NCI-H2171 treated with DMSO at 0.1 percent for 48 hours (cell line): ENCODE measurements at regions not wholly inside any gene's neighbourhood (a gene's known extent, or its start where the extent isn't known, plus 50 kb on each side); places are given as distances from the start of the nearest gene placed in this dataset.

ENCODE experiments used
- DNase-seq: peaks from one replicate; lab custom pipeline; 2025; lab: John Stamatoyannopoulos, UW

GRCh38 chr5:164818445-164818844 lies 1313.0 kb downstream of the MAT2B start:
- DNase-seq = no peak

GRCh38 chr5:164824671-164825070 lies 1319.3 kb downstream of the MAT2B start:
- DNase-seq = no peak

- no peak for DNase-seq
Measured at GRCh38 chr5:164832516-164832915, 1327.1 kb downstream of the MAT2B start.

GRCh38 chr5:164844348-164844747 lies 1338.9 kb downstream of the MAT2B start:
- DNase-seq = no peak

GRCh38 chr5:164860896-164861295 lies 1355.5 kb downstream of the MAT2B start:
- DNase-seq = no peak

- DNase-seq = no peak
Measured at GRCh38 chr5:164861610-164862009, 1356.2 kb downstream of the MAT2B start.

- DNase-seq = no peak
Measured at GRCh38 chr5:164868761-164869160, 1363.3 kb downstream of the MAT2B start.

GRCh38 chr5:164869325-164869724 lies 1363.9 kb downstream of the MAT2B start:
- no peak for DNase-seq

- DNase-seq = no peak
Measured at GRCh38 chr5:164876793-164877192, 1371.4 kb downstream of the MAT2B start.

GRCh38 chr5:164881442-164881841 lies 1376.0 kb downstream of the MAT2B start:
- DNase-seq = no peak

GRCh38 chr5:164885179-164885578 lies 1379.8 kb downstream of the MAT2B start:
- no peak for DNase-seq

GRCh38 chr5:164893071-164893470 lies 1387.7 kb downstream of the MAT2B start:
- DNase-seq = no peak

GRCh38 chr5:164898705-164899104 lies 1393.3 kb downstream of the MAT2B start:
- no peak for DNase-seq

- DNase-seq = no peak
Measured at GRCh38 chr5:164909673-164910072, 1404.3 kb downstream of the MAT2B start.

GRCh38 chr5:164921722-164922121 lies 1416.3 kb downstream of the MAT2B start:
- no peak for DNase-seq

- DNase-seq = no peak
Measured at GRCh38 chr5:164934039-164934438, 1428.6 kb downstream of the MAT2B start.

- DNase-seq = no peak
Measured at GRCh38 chr5:164934561-164934960, 1429.1 kb downstream of the MAT2B start.

- DNase-seq = no peak
Measured at GRCh38 chr5:164941132-164941531, 1435.7 kb downstream of the MAT2B start.

- no peak for DNase-seq
Measured at GRCh38 chr5:164950927-164951326, 1445.5 kb downstream of the MAT2B start.

GRCh38 chr5:164951570-164951969 lies 1446.2 kb downstream of the MAT2B start:
- DNase-seq = no peak

GRCh38 chr5:164958688-164959087 lies 1453.3 kb downstream of the MAT2B start:
- DNase-seq = no peak

- DNase-seq = no peak
Measured at GRCh38 chr5:164959761-164960160, 1454.3 kb downstream of the MAT2B start.

GRCh38 chr5:164962329-164962961 lies 1457.0 kb downstream of the MAT2B start:
- DNase-seq = no peak

- no peak for DNase-seq
Measured at GRCh38 chr5:164966611-164967010, 1461.2 kb downstream of the MAT2B start.

- DNase-seq = no peak
Measured at GRCh38 chr5:164967354-164967753, 1461.9 kb downstream of the MAT2B start.
